ENCODE measurements at regions not wholly inside any gene's neighbourhood (a gene's known extent, or its start where the extent isn't known, plus 50 kb on each side); places are given as distances from the start of the nearest gene placed in this dataset.

- Histone ChIP-seq H3K4me1 (ENCODE audit: control insufficient read depth in 3 of 3, insufficient read depth in 3 of 3, low read length in 3 of 3) (no peaks in the 10 kb centered on the region), H3K9me3 (ENCODE audit: control insufficient read depth in 3 of 3, low read length in 3 of 3) (no peaks in the 10 kb centered on the region), H3K36me3 (ENCODE audit: control insufficient read depth in 3 of 3, insufficient read depth in 3 of 3, low read length in 3 of 3) (no peaks in the 10 kb centered on the region), H3K27ac (ENCODE audit: low read depth, low read length) (no peak overlapping the region), H3K27me3 (ENCODE audit: control insufficient read depth in 3 of 3, insufficient read depth in 3 of 3, low read length in 3 of 3) (no peaks in the 10 kb centered on the region), H3K4me3 (ENCODE audit: low read length in 3 of 3) (no peak overlapping the region), H3K9ac (ENCODE audit: low read depth in 1 of 3, low read length in 3 of 3) (no peak overlapping the region)
These were observed 644.8 kb downstream of the HTR1B start for GRCh38 chr6:76818451-76818850.

DNA sequence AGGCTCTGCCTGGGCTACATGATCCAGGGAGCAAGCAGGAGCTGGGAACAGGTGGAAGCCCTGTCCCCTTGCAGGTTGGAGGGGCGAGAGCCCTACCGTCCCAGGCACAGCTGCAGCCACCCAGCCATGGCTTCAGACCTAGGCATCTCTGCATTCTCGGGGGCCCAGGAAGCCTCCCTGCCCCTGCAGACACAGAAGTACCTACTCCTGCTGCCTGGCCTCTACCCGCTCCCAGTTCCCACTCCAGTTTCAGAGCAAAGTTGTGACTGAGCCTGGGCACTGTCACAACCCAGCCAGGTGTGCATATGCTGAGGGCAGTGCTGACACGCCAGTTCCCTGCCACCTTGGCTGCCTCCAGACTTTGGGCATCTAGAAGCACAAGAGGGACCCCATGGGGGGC, 645.9 kb downstream of the HTR1B start:
- Histone ChIP-seq H3K36me3 (ENCODE audit: control insufficient read depth in 3 of 3, insufficient read depth in 3 of 3, low read length in 3 of 3) (no peaks in the 10 kb centered on the region), H3K4me1 (ENCODE audit: control insufficient read depth in 3 of 3, insufficient read depth in 3 of 3, low read length in 3 of 3) (no peaks in the 10 kb centered on the region), H3K4me3 (ENCODE audit: low read length in 3 of 3) (no peak overlapping the region), H3K9ac (ENCODE audit: low read depth in 1 of 3, low read length in 3 of 3) (no peak overlapping the region), H3K27ac (ENCODE audit: low read depth, low read length) (no peak overlapping the region), H3K9me3 (ENCODE audit: control insufficient read depth in 3 of 3, low read length in 3 of 3) (no peaks in the 10 kb centered on the region), H3K27me3 (ENCODE audit: control insufficient read depth in 3 of 3, insufficient read depth in 3 of 3, low read length in 3 of 3) (no peaks in the 10 kb centered on the region)

- Histone ChIP-seq H3K27ac (ENCODE audit: low read depth, low read length) (no peak overlapping the region), H3K9ac (ENCODE audit: low read depth in 1 of 3, low read length in 3 of 3) (no peak overlapping the region), H3K4me3 (ENCODE audit: low read length in 3 of 3) (no peak overlapping the region), H3K27me3 (ENCODE audit: control insufficient read depth in 3 of 3, insufficient read depth in 3 of 3, low read length in 3 of 3) (no peaks in the 10 kb centered on the region), H3K9me3 (ENCODE audit: control insufficient read depth in 3 of 3, low read length in 3 of 3) (no peaks in the 10 kb centered on the region), H3K4me1 (ENCODE audit: control insufficient read depth in 3 of 3, insufficient read depth in 3 of 3, low read length in 3 of 3) (no peaks in the 10 kb centered on the region), H3K36me3 (ENCODE audit: control insufficient read depth in 3 of 3, insufficient read depth in 3 of 3, low read length in 3 of 3) (no peaks in the 10 kb centered on the region)
These were observed 648.5 kb downstream of the HTR1B start for GRCh38 chr6:76814496-76815458.

- Histone ChIP-seq H3K27ac (ENCODE audit: low read depth, low read length) (no peak overlapping the region), H3K4me1 (ENCODE audit: control insufficient read depth in 3 of 3, insufficient read depth in 3 of 3, low read length in 3 of 3) (no peaks in the 10 kb centered on the region), H3K9ac (ENCODE audit: low read depth in 1 of 3, low read length in 3 of 3) (no peak overlapping the region), H3K4me3 (ENCODE audit: low read length in 3 of 3) (no peak overlapping the region), H3K27me3 (ENCODE audit: control insufficient read depth in 3 of 3, insufficient read depth in 3 of 3, low read length in 3 of 3) (no peaks in the 10 kb centered on the region), H3K36me3 (ENCODE audit: control insufficient read depth in 3 of 3, insufficient read depth in 3 of 3, low read length in 3 of 3) (no peaks in the 10 kb centered on the region), H3K9me3 (ENCODE audit: control insufficient read depth in 3 of 3, low read length in 3 of 3) (no peaks in the 10 kb centered on the region)
These were observed 653.0 kb downstream of the HTR1B start for GRCh38 chr6:76810286-76810685.

- H3K27ac ChIP-seq (ENCODE audit: low read depth, low read length), result no peak overlapping the region
- no peaks in the 10 kb centered on the region for H3K9me3 ChIP-seq (ENCODE audit: control insufficient read depth in 3 of 3, low read length in 3 of 3)
- no peaks in the 10 kb centered on the region for H3K36me3 ChIP-seq (ENCODE audit: control insufficient read depth in 3 of 3, insufficient read depth in 3 of 3, low read length in 3 of 3)
- no peaks in the 10 kb centered on the region for H3K4me1 ChIP-seq (ENCODE audit: control insufficient read depth in 3 of 3, insufficient read depth in 3 of 3, low read length in 3 of 3)
- no peaks in the 10 kb centered on the region for H3K27me3 ChIP-seq (ENCODE audit: control insufficient read depth in 3 of 3, insufficient read depth in 3 of 3, low read length in 3 of 3)
- no peak overlapping the region for H3K4me3 ChIP-seq (ENCODE audit: low read length in 3 of 3)
- H3K9ac ChIP-seq (ENCODE audit: low read depth in 1 of 3, low read length in 3 of 3), result no peak overlapping the region
These were observed 660.2 kb downstream of the HTR1B start for GRCh38 chr6:76803038-76803580.

DNA sequence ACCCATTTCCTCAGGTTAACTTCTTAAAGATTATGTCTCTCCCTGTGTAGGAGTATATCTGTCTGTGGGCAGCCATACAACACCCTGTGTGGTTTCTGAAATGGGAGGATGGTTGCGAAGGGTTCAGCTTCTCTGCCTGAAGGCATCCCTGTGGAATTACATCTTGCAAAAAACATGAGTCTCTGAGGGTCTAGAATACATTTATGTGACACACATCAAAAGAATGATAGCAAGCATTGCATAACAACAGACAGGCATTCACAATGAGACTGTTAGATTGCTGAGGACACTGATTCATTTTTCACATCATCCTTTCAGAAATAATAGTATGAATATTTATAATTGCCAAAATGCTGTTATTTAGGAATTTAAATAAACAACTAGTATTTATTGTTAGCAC, 670.9 kb downstream of the HTR1B start:
- Histone ChIP-seq H3K36me3 (ENCODE audit: control insufficient read depth in 3 of 3, insufficient read depth in 3 of 3, low read length in 3 of 3) (no peaks in the 10 kb centered on the region), H3K9me3 (ENCODE audit: control insufficient read depth in 3 of 3, low read length in 3 of 3) (no peaks in the 10 kb centered on the region), H3K27ac (ENCODE audit: low read depth, low read length) (no peak overlapping the region), H3K9ac (ENCODE audit: low read depth in 1 of 3, low read length in 3 of 3) (no peak overlapping the region), H3K27me3 (ENCODE audit: control insufficient read depth in 3 of 3, insufficient read depth in 3 of 3, low read length in 3 of 3) (no peaks in the 10 kb centered on the region), H3K4me1 (ENCODE audit: control insufficient read depth in 3 of 3, insufficient read depth in 3 of 3, low read length in 3 of 3) (no peaks in the 10 kb centered on the region), H3K4me3 (ENCODE audit: low read length in 3 of 3) (no peak overlapping the region)

- H3K9ac ChIP-seq (ENCODE audit: low read depth in 1 of 3, low read length in 3 of 3), result no peak overlapping the region
- H3K36me3 ChIP-seq (ENCODE audit: control insufficient read depth in 3 of 3, insufficient read depth in 3 of 3, low read length in 3 of 3), result no peaks in the 10 kb centered on the region
- no peak overlapping the region for H3K27ac ChIP-seq (ENCODE audit: low read depth, low read length)
- H3K4me3 ChIP-seq (ENCODE audit: low read length in 3 of 3), result no peak overlapping the region
- H3K27me3 ChIP-seq (ENCODE audit: control insufficient read depth in 3 of 3, insufficient read depth in 3 of 3, low read length in 3 of 3), result no peaks in the 10 kb centered on the region
- no peaks in the 10 kb centered on the region for H3K9me3 ChIP-seq (ENCODE audit: control insufficient read depth in 3 of 3, low read length in 3 of 3)
- no peaks in the 10 kb centered on the region for H3K4me1 ChIP-seq (ENCODE audit: control insufficient read depth in 3 of 3, insufficient read depth in 3 of 3, low read length in 3 of 3)
These were observed 672.4 kb downstream of the HTR1B start for GRCh38 chr6:76790881-76791280.

GRCh38 chr6:76790045-76790796, 673.1 kb downstream of the HTR1B start:
- Histone ChIP-seq H3K27me3 (ENCODE audit: control insufficient read depth in 3 of 3, insufficient read depth in 3 of 3, low read length in 3 of 3) (no peaks in the 10 kb centered on the region), H3K4me1 (ENCODE audit: control insufficient read depth in 3 of 3, insufficient read depth in 3 of 3, low read length in 3 of 3) (no peaks in the 10 kb centered on the region), H3K4me3 (ENCODE audit: low read length in 3 of 3) (no peak overlapping the region), H3K27ac (ENCODE audit: low read depth, low read length) (no peak overlapping the region), H3K9me3 (ENCODE audit: control insufficient read depth in 3 of 3, low read length in 3 of 3) (no peaks in the 10 kb centered on the region), H3K36me3 (ENCODE audit: control insufficient read depth in 3 of 3, insufficient read depth in 3 of 3, low read length in 3 of 3) (no peaks in the 10 kb centered on the region), H3K9ac (ENCODE audit: low read depth in 1 of 3, low read length in 3 of 3) (no peak overlapping the region)

- Histone ChIP-seq H3K36me3 (ENCODE audit: control insufficient read depth in 3 of 3, insufficient read depth in 3 of 3, low read length in 3 of 3) (no peaks in the 10 kb centered on the region), H3K9ac (ENCODE audit: low read depth in 1 of 3, low read length in 3 of 3) (no peak overlapping the region), H3K27me3 (ENCODE audit: control insufficient read depth in 3 of 3, insufficient read depth in 3 of 3, low read length in 3 of 3) (no peaks in the 10 kb centered on the region), H3K27ac (ENCODE audit: low read depth, low read length) (no peak overlapping the region), H3K9me3 (ENCODE audit: control insufficient read depth in 3 of 3, low read length in 3 of 3) (no peaks in the 10 kb centered on the region), H3K4me1 (ENCODE audit: control insufficient read depth in 3 of 3, insufficient read depth in 3 of 3, low read length in 3 of 3) (no peaks in the 10 kb centered on the region), H3K4me3 (ENCODE audit: low read length in 3 of 3) (no peak overlapping the region)
These were observed 673.7 kb downstream of the HTR1B start for GRCh38 chr6:76789580-76789979.

DNA sequence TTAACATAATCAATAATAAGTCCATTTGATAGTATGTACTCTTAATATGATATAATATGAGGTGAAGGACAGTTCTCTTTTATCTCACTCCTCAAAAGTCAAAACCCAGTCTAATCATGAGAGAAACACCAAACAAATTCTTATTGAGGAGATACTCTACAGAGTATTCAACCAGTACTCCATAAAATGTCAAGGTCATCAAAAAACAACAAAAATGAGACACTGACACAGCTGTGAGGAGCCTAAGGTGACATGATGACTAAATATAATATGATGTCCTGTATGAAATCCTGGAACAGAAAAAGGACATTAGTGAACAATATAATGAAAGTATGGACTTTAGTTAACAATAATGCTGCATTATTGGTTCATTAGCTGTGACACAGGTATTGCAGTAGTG, 675.1 kb downstream of the HTR1B start:
- Histone ChIP-seq H3K27me3 (ENCODE audit: control insufficient read depth in 3 of 3, insufficient read depth in 3 of 3, low read length in 3 of 3) (no peaks in the 10 kb centered on the region), H3K27ac (ENCODE audit: low read depth, low read length) (no peak overlapping the region), H3K9ac (ENCODE audit: low read depth in 1 of 3, low read length in 3 of 3) (no peak overlapping the region), H3K36me3 (ENCODE audit: control insufficient read depth in 3 of 3, insufficient read depth in 3 of 3, low read length in 3 of 3) (no peaks in the 10 kb centered on the region), H3K9me3 (ENCODE audit: control insufficient read depth in 3 of 3, low read length in 3 of 3) (no peaks in the 10 kb centered on the region), H3K4me3 (ENCODE audit: low read length in 3 of 3) (no peak overlapping the region), H3K4me1 (ENCODE audit: control insufficient read depth in 3 of 3, insufficient read depth in 3 of 3, low read length in 3 of 3) (no peaks in the 10 kb centered on the region)
